GM12891 (cell line): ENCODE measurements at regions not wholly inside any gene's neighbourhood (a gene's known extent, or its start where the extent isn't known, plus 50 kb on each side); places are given as distances from the start of the nearest gene placed in this dataset.

Experiments
- POLR2A ChIP-seq: IDR thresholded peaks from 2 replicates; pipeline ENCODE4 v1.6.1; 2011; ENCODE audit warnings: low read depth, low read length, control low read depth
- POLR2AphosphoS5 ChIP-seq: IDR thresholded peaks from 2 replicates; pipeline ENCODE4 v1.6.1; 2011; ENCODE audit warnings: low read depth, low read length, control low read depth
- POU2F2 ChIP-seq: IDR thresholded peaks from 2 replicates; pipeline ENCODE4 v1.6.1; 2011; ENCODE audit warnings: low read depth, mild to moderate bottlenecking, control low read depth, low read length, moderate library complexity
- TAF1 ChIP-seq: IDR thresholded peaks from 2 replicates; pipeline ENCODE4 v1.6.1; 2011; ENCODE audit warnings: low read depth, low read length, control low read depth

DNA sequence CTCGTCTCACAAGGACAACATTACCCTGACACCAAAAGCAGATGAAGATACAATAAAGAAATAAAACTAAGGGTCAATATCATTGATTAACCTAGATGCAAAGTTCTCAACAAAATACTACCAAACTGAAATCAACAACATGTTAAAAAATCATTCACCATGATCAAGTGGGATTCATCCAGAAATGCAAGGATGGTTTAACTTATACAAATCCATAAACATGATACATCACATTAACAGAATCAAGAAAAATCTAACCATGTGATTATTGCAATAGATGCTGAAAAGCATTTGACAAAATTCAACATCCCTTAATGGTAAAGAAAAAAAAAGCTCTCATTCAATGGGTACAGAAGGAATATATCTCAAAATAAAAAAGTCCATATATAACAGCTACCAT is 514.9 kb downstream of the TMA16 start:
- TF ChIP-seq POLR2AphosphoS5: no peak
- no peak for TF ChIP-seq TAF1
- TF ChIP-seq POU2F2: no peak
- TF ChIP-seq POLR2A: no peak
